Smooth muscle cell (in vitro differentiated cells): ENCODE measurements at regions not wholly inside any gene's neighbourhood (a gene's known extent, or its start where the extent isn't known, plus 50 kb on each side); places are given as distances from the start of the nearest gene placed in this dataset.

Experiments used
- DNase-seq: peaks from one replicate; lab custom pipeline; 2025; ENCODE audit not compliant: unreplicated experiment; lab: John Stamatoyannopoulos, UW
- H2AFZ ChIP-seq: fragments of 200-600 bp; sonication (generic); 2 replicates; pipeline ENCODE4 v1.6.0; 2016; ENCODE audit warnings: antibody characterized with exemption, low read depth, mild to moderate bottlenecking
- H3F3A ChIP-seq: fragments of 200-600 bp; sonication (generic); 2 replicates; pipeline ENCODE4 v1.6.0; 2017; ENCODE audit warnings: antibody characterized with exemption, low read depth
- H3K27ac ChIP-seq: fragments of 200-600 bp; sonication (generic); 2 replicates; pipeline ENCODE4 v1.5.1; 2016; ENCODE audit warnings: low read depth, mild to moderate bottlenecking
- H3K27me3 ChIP-seq: fragments of 200-600 bp; sonication (generic); 2 replicates; pipeline ENCODE4 v1.6.1; 2016; ENCODE audit warnings: low read depth, mild to moderate bottlenecking
- H3K36me3 ChIP-seq: fragments of 200-600 bp; sonication (generic); 2 replicates; pipeline ENCODE4 v1.5.1; 2016; ENCODE audit warnings: low read depth
- H3K4me1 ChIP-seq: fragments of 200-600 bp; sonication (generic); 2 replicates; pipeline ENCODE4 v1.5.1; 2016; ENCODE audit warnings: low read depth
- H3K4me2 ChIP-seq: fragments of 200-600 bp; sonication (generic); 2 replicates; pipeline ENCODE4 v1.6.0; 2016; ENCODE audit warnings: mild to moderate bottlenecking
- H3K4me3 ChIP-seq: fragments of 200-600 bp; sonication (generic); 2 replicates; pipeline ENCODE4 v1.5.1; 2016; ENCODE audit warnings: mild to moderate bottlenecking
- H3K79me2 ChIP-seq: fragments of 200-600 bp; sonication (generic); 2 replicates; pipeline ENCODE4 v1.6.0; 2016; ENCODE audit warnings: low read depth, mild to moderate bottlenecking
- H3K9ac ChIP-seq: fragments of 200-600 bp; sonication (generic); 2 replicates; pipeline ENCODE4 v1.6.0; 2016; ENCODE audit warnings: low read depth
- H3K9me3 ChIP-seq: fragments of 200-600 bp; sonication (generic); replicated peaks from 2 replicates; pipeline ENCODE4 v1.5.1; 2016; ENCODE audit warnings: low read depth
- H4K20me1 ChIP-seq: fragments of 200-600 bp; sonication (generic); 2 replicates; pipeline ENCODE4 v1.6.0; 2016; ENCODE audit warnings: low read depth
- CTCF ChIP-seq: fragments of 200-600 bp; sonication (generic); IDR thresholded peaks from 2 replicates; pipeline ENCODE4 v1.5.1; 2017; ENCODE audit warnings: borderline replicate concordance, mild to moderate bottlenecking, antibody characterized with exemption; ENCODE audit not compliant: insufficient read depth, poor library complexity, severe bottlenecking
- WGBS: methylation state at CpG from one replicate; pipeline ENCODE4 v1.1.7; 2016; ENCODE audit warnings: low lambda C conversion rate; 5-methylcytosine and 5-hydroxymethylcytosine counted together

GRCh38 chr3:70571696-70572095 lies 259.3 kb upstream of the MDFIC2 start:
- H3F3A ChIP-seq = no peaks in the 10 kb centered on the region
- H3K4me2 ChIP-seq = no peak overlapping the region
- H3K27me3 ChIP-seq = no peaks in the 10 kb centered on the region
- H3K36me3 ChIP-seq = no peaks in the 10 kb centered on the region
- TF ChIP-seq CTCF = no peak
- H3K9ac ChIP-seq = no peak overlapping the region
- H2AFZ ChIP-seq = no peak overlapping the region
- no peak overlapping the region for H3K27ac ChIP-seq
- DNase-seq = no peak
- no peaks in the 10 kb centered on the region for H4K20me1 ChIP-seq
- no peaks in the 10 kb centered on the region for H3K4me1 ChIP-seq
- no peaks in the 10 kb centered on the region for H3K79me2 ChIP-seq
- H3K9me3 ChIP-seq = no peaks in the 10 kb centered on the region
- no peak overlapping the region for H3K4me3 ChIP-seq
- 83% methylated on average over 1 of the region's 1 CpG for WGBS

- no peaks in the 10 kb centered on the region for H3K27me3 ChIP-seq
- H4K20me1 ChIP-seq = no peaks in the 10 kb centered on the region
- no peaks in the 10 kb centered on the region for H3K4me1 ChIP-seq
- no peaks in the 10 kb centered on the region for H3F3A ChIP-seq
- 96% methylated on average over 1 of the region's 1 CpG for WGBS
- no peak for TF ChIP-seq CTCF
- no peaks in the 10 kb centered on the region for H3K79me2 ChIP-seq
- no peak overlapping the region for H3K9ac ChIP-seq
- no peak overlapping the region for H3K4me3 ChIP-seq
- DNase-seq = no peak
- no peaks in the 10 kb centered on the region for H3K9me3 ChIP-seq
- H3K4me2 ChIP-seq = no peak overlapping the region
- H2AFZ ChIP-seq = no peak overlapping the region
- no peak overlapping the region for H3K27ac ChIP-seq
- H3K36me3 ChIP-seq = no peaks in the 10 kb centered on the region
These were observed 258.1 kb upstream of the MDFIC2 start for GRCh38 chr3:70570584-70570983.

- Histone ChIP-seq H3K9me3 (no peaks in the 10 kb centered on the region), H3K4me2 (no peak overlapping the region), H3K27ac (no peak overlapping the region), H3K4me1 (no peaks in the 10 kb centered on the region), H3K36me3 (no peaks in the 10 kb centered on the region), H3K9ac (no peak overlapping the region), H3K79me2 (no peaks in the 10 kb centered on the region), H3F3A (no peaks in the 10 kb centered on the region), H3K4me3 (no peak overlapping the region), H2AFZ (no peak overlapping the region), H3K27me3 (no peaks in the 10 kb centered on the region), H4K20me1 (no peaks in the 10 kb centered on the region)
- no peak for TF ChIP-seq CTCF
- DNase-seq = no peak
- WGBS = 85% methylated on average over 7 of the region's 7 CpGs
These were observed 256.2 kb upstream of the MDFIC2 start for GRCh38 chr3:70568626-70569025.

- H3F3A ChIP-seq = no peaks in the 10 kb centered on the region
- H3K9me3 ChIP-seq = no peaks in the 10 kb centered on the region
- WGBS = 89% methylated on average over 3 of the region's 3 CpGs
- no peak overlapping the region for H3K4me2 ChIP-seq
- H3K79me2 ChIP-seq = no peaks in the 10 kb centered on the region
- no peaks in the 10 kb centered on the region for H4K20me1 ChIP-seq
- no peaks in the 10 kb centered on the region for H3K36me3 ChIP-seq
- H3K27me3 ChIP-seq = no peaks in the 10 kb centered on the region
- H3K4me3 ChIP-seq = no peak overlapping the region
- H2AFZ ChIP-seq = no peak overlapping the region
- H3K4me1 ChIP-seq = no peaks in the 10 kb centered on the region
- TF ChIP-seq CTCF = no peak
- H3K27ac ChIP-seq = no peak overlapping the region
- no peak overlapping the region for H3K9ac ChIP-seq
- no peak for DNase-seq
These were observed 253.4 kb upstream of the MDFIC2 start for GRCh38 chr3:70565861-70566260.
